Heart right ventricle (tissue), 16 donors: ENCODE measurements at regions not wholly inside any gene's neighbourhood (a gene's known extent, or its start where the extent isn't known, plus 50 kb on each side); places are given as distances from the start of the nearest gene placed in this dataset.

Experiments
- ATAC-seq, 8 donors: fragments of 200-7000 bp; cut with Tn5 transposase; one replicate each; pipeline ENCODE4 v1.9.1; 2020; ENCODE audit warnings: mild to moderate bottlenecking in 8 of 8, moderate library complexity in 8 of 8, moderate number of reproducible peaks in 1 of 8
- DNase-seq, 2 donors: peaks; one replicate each; pipeline ENCODE4 v3.0.0-alpha.2; 2020
- H3K27ac ChIP-seq, 10 donors: fragments of 200-600 bp; sonication (generic) in 2 of 10; one replicate each; pipeline versions ENCODE4 v1.5.0 to v1.8.0; 2020 to 2022; ENCODE audit warnings: mild to moderate bottlenecking in 3 of 10
- H3K27me3 ChIP-seq, 7 donors: fragments of 200-600 bp; one replicate each; pipeline ENCODE4 v1.8.0; 2021 to 2022; ENCODE audit warnings: mild to moderate bottlenecking in 2 of 7
- H3K36me3 ChIP-seq, 9 donors: fragments of 200-600 bp; sonication (generic) in 1 of 9; one replicate each; pipeline versions ENCODE4 v1.5.0 to v1.8.0; 2020 to 2022; ENCODE audit warnings: mild to moderate bottlenecking in 2 of 9
- H3K4me1 ChIP-seq, 9 donors: fragments of 200-600 bp; sonication (generic) in 1 of 9; one replicate each; pipeline versions ENCODE4 v1.5.0 to v1.8.0; 2020 to 2022; ENCODE audit warnings: mild to moderate bottlenecking in 4 of 9
- H3K4me3 ChIP-seq, 10 donors: fragments of 200-600 bp; sonication (generic) in 2 of 10; one replicate each; pipeline versions ENCODE4 v1.5.0 to v1.8.0; 2020 to 2022; ENCODE audit warnings: mild to moderate bottlenecking in 7 of 10, moderate library complexity in 2 of 10
- H3K9me3 ChIP-seq, 11 donors: fragments of 200-600 bp in 10 of 11; sonication (generic) in 2 of 11; one replicate each; pipeline versions ENCODE4 v1.5.0 to v1.8.0; 2013 to 2022; ENCODE audit warnings: mild to moderate bottlenecking in 2 of 11, control low read depth in 1 of 11, moderate library complexity in 1 of 11
- WGBS, 2 donors: extraction: QIAGEN DNeasy Blood & Tissue Kit; methylation state at CpG; one replicate each; pipeline ENCODE4 v1.1.7; 2013; ENCODE audit warnings: inconsistent platforms in 1 of 2; 5-methylcytosine and 5-hydroxymethylcytosine counted together
- intact Hi-C, 10 donors: fragments of 100-400 bp; cut with DNase I; formaldehyde crosslinking; loops; one replicate each; pipeline versions ENCODE4 v1.11.1 to v1.14.2; 2022
- TF ChIP-seq, protein P1 (sequence below), 9 donors: fragments of 200-600 bp; sonication (generic) in 2 of 9; IDR thresholded peaks; one replicate each; pipeline versions ENCODE4 v1.5.0 to v1.8.0; 2021 to 2022; ENCODE audit warnings: antibody characterized with exemption in 9 of 9, mild to moderate bottlenecking in 5 of 9, moderate library complexity in 1 of 9
- donor health status: Arrhythmogenic right ventricular cardiomyopathy.
- donor health status: ischemic (EF 13 %, LVEDD 7.1; RV severe dilation, severe dysfunction).
- donor health status: healthy with polysubstance abuse.
- donor health status: DM: no; HTN: yes; CAD: no.
- donor health status: DM: no; HTN: no; CAD: no.
- donor health status: ischemic (EF 25% LVEDD 6.9; RV normal size, moderate dysfunction).
- donor health status: ischemic (EF 25% LVEDD 5.7; RV mildly dilated, moderate dysfunction).
- donor health status: healthy.
- donor health status: DM: yes; HTN: yes; CAD: no.
- donor health status: Ischemic cardiomyopathy.
- donor health status: ischemic (EF 35%, LVEDD 5.7; RV mildly dilated, moderate dysfunction).
- donor health status: nonischemic (EF 11% LVEDD 7.7; RV severe dilation, severe dysfunction).
- donor health status: DM: yes; HTN: yes; CAD: no.
- donor health status: PGD.
- donor health status: ischemic (EF 29% LVEDD 5.4; RV normal size, mild dysfunction).
- donor health status: nonischemic (EF 23%, LVEDD 6.1; RV moderate dilation, normal function).

DNA sequence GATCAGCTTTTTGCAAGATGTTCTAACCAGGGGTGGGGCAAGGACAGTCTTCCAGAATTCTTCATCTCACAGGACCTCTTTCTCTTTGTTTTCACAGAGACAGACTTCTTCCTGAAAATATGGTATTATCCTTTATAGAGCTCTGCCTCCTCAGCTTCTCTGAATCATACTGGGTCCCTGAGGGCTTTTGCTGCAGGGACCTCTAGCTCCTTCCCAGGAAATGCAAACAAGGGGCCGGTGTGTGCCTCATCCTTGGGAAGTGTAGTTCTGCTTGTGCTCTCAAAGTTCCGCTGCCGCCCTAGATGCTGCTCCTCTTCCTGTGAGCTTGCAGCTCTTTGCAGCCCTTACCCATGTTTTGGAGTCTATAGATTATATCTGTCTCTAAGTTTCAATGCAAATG lies 99.5 kb upstream of the NPAS2 start:
- intact Hi-C loops, result loop anchor here in 4 of 10 donors (10.0 kb wide), 2 partner anchors 106 to 116 kb away; no protein-coding TSS in a partner anchor
- DNase-seq, result no peak

DNA sequence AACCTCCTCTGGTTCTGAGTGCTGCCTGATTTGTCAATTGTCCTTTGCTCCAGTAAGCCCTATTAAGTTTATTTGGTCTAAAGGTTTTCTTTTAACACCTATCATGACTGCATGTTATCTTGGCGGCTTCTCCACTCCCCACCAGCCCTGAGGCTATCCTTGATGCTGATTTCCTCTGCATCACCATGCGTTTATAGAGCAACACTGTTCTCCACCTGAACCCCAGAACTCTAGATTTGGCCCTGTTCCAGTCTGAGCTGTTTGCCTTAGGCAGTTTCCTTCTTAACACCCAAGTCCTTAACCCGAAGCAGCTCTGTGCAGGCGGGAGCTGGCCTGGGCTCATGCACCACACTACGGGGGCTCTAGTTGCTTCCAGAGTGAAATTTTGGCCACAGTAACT lies 98.2 kb upstream of the NPAS2 start:
- intact Hi-C loops, result loop anchor here in 4 of 10 donors (10.0 kb wide), 2 partner anchors 107 to 117 kb away; no protein-coding TSS in a partner anchor
- H3K9me3 ChIP-seq, result peaks cover 0 to 11% (median 0%) of the 10 kb centered on the region in 11 donors
- DNase-seq (no peak), ATAC-seq (no peak)
- TF ChIP-seq, protein P1, sequence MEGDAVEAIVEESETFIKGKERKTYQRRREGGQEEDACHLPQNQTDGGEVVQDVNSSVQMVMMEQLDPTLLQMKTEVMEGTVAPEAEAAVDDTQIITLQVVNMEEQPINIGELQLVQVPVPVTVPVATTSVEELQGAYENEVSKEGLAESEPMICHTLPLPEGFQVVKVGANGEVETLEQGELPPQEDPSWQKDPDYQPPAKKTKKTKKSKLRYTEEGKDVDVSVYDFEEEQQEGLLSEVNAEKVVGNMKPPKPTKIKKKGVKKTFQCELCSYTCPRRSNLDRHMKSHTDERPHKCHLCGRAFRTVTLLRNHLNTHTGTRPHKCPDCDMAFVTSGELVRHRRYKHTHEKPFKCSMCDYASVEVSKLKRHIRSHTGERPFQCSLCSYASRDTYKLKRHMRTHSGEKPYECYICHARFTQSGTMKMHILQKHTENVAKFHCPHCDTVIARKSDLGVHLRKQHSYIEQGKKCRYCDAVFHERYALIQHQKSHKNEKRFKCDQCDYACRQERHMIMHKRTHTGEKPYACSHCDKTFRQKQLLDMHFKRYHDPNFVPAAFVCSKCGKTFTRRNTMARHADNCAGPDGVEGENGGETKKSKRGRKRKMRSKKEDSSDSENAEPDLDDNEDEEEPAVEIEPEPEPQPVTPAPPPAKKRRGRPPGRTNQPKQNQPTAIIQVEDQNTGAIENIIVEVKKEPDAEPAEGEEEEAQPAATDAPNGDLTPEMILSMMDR (IDR thresholded peaks at IDR 0.05), result no peak
- no peak overlapping the region for H3K27ac ChIP-seq
- H3K4me3 ChIP-seq, result no peak overlapping the region
- WGBS, 2 donors, result 82 to 84% methylated on average over 5 of the region's 5 CpGs
- H3K36me3 ChIP-seq, result no peaks in the 10 kb centered on the region
- no peaks in the 10 kb centered on the region for H3K4me1 ChIP-seq
- H3K27me3 ChIP-seq, result no peaks in the 10 kb centered on the region

More for the DNA sequence above, 99.5 kb upstream of the NPAS2 start:
- no peaks in the 10 kb centered on the region for H3K4me1 ChIP-seq
- H3K9me3 ChIP-seq, result peaks cover 0 to 11% (median 0%) of the 10 kb centered on the region in 11 donors
- no peaks in the 10 kb centered on the region for H3K27me3 ChIP-seq
- no peak overlapping the region for H3K27ac ChIP-seq
- H3K4me3 ChIP-seq, result no peak overlapping the region
- TF ChIP-seq, protein P1 (IDR thresholded peaks at IDR 0.05), result no peak
- WGBS, 2 donors, result 47 to 59% methylated on average over 3 of the region's 3 CpGs
- ATAC-seq, result no peak
- H3K36me3 ChIP-seq, result no peaks in the 10 kb centered on the region

DNA sequence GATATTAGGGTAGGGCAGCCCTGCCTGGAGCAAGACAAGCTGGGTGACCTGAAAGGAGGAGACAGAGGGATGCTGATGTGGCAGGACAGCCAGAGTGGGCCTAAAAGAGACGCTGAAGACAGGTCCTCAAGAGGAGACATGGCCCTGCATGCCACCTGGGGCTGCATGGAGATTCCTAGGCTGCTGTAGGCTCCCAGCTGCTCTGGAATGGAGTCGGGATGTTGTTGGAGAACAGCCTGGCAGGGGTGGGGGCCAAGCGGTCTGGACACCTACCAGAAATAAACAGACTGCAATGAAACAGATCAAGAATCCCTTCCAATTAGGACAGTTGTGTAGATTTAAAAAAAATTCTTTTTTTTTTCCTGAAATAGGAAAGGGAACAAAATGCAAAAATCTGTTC lies 97.8 kb upstream of the NPAS2 start:
- DNase-seq, result no peak
- WGBS, 2 donors, result 83 to 85% methylated on average over 3 of the region's 3 CpGs
- no peak overlapping the region for H3K27ac ChIP-seq
- intact Hi-C loops, result loop anchor here in 4 of 10 donors (10.0 kb wide), 2 partner anchors 107 to 117 kb away; no protein-coding TSS in a partner anchor
- no peaks in the 10 kb centered on the region for H3K36me3 ChIP-seq
- TF ChIP-seq, protein P1 (IDR thresholded peaks at IDR 0.05), result no peak
- peaks cover 0 to 11% (median 0%) of the 10 kb centered on the region in 11 donors for H3K9me3 ChIP-seq
- no peak for ATAC-seq
- no peaks in the 10 kb centered on the region for H3K27me3 ChIP-seq
- no peak overlapping the region for H3K4me3 ChIP-seq
- H3K4me1 ChIP-seq, result no peaks in the 10 kb centered on the region

DNA sequence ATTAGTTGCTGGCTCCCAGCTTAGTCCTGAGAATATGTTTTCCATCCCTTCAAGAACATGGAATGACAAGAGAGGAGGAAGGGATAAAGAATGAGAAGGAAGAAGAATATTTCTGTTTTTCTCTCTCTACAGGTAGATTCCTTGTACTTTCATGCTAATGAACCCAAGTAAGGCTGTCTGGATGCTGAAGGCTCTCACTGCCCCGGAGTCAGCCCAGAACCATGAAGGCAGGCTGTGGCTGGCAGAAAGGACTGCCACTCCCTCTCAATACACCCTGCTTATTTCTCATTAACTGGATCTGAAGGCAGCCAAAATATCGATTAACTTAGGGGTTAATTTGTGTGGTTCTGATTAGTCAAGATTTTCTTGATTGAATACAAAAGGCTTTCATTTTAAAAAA lies 93.1 kb upstream of the NPAS2 start:
- intact Hi-C loops, result loop anchor here in 5 of 10 donors (5.0 to 10.0 kb wide), 3 partner anchors 112 to 122 kb away; no protein-coding TSS in a partner anchor
- peaks cover 0 to 5% (median 0%) of the 10 kb centered on the region in 11 donors for H3K9me3 ChIP-seq

More for the DNA sequence above, 93.1 kb upstream of the NPAS2 start:
- WGBS, 2 donors, result 72 to 81% methylated on average over 2 of the region's 2 CpGs
- H3K36me3 ChIP-seq, result no peaks in the 10 kb centered on the region
- DNase-seq, result no peak
- no peak for ATAC-seq
- H3K4me1 ChIP-seq, result no peaks in the 10 kb centered on the region
- H3K27me3 ChIP-seq, result no peaks in the 10 kb centered on the region
- H3K4me3 ChIP-seq, result no peak overlapping the region
- TF ChIP-seq, protein P1 (IDR thresholded peaks at IDR 0.05), result no peak
- no peak overlapping the region for H3K27ac ChIP-seq
